B cell (primary cell): ENCODE measurements at regions not wholly inside any gene's neighbourhood (a gene's known extent, or its start where the extent isn't known, plus 50 kb on each side); places are given as distances from the start of the nearest gene placed in this dataset.

Source experiments
- CTCF ChIP-seq: fragments of 200-600 bp; IDR thresholded peaks from one replicate; pipeline ENCODE4 v1.8.0; 2022; ENCODE audit warnings: antibody characterized with exemption, mild to moderate bottlenecking
- EZH2 ChIP-seq: IDR thresholded peaks from 2 replicates; pipeline ENCODE4 v1.6.1; 2012; ENCODE audit warnings: borderline replicate concordance, low read depth, mild to moderate bottlenecking, moderate library complexity, low read length; ENCODE audit not compliant: insufficient read depth, poor library complexity, severe bottlenecking

GRCh38 chr3:162897291-162897690 is 1400.7 kb downstream of the OTOL1 start:
- TF ChIP-seq CTCF (no peak), EZH2 (no peak)
